IPS DF 19.7 (cell line): ENCODE measurements at regions not wholly inside any gene's neighbourhood (a gene's known extent, or its start where the extent isn't known, plus 50 kb on each side); places are given as distances from the start of the nearest gene placed in this dataset.
"Not testable (repeated sequence)": the region's sequence is repeated elsewhere in the genome, so short reads cannot be mapped to it uniquely, and the experiment has no call there.

Source experiments
- DNase-seq: peaks from one replicate; pipeline ENCODE4 v3.0.0-alpha.2; 2013; ENCODE audit warnings: low read depth, low spot score

DNA sequence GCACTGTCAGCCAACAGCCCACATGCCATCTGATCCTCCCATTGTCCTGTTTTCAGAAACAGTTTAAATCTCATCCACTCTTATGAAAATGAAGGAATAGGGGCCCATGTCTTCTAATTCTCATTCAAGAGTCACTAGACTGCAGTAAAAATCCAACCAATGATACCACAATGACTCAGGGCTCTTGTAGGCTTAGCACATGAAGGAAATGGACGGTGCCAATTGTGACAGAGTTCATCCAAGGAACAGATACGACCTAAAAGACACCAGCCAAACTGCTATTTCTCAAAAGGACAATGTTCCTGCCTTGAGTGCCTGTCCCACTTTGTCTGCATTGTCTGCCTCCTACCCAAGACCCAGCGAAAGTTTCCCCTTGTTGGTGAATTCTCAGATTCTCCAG is 204.8 kb upstream of the COX10 start:
- no peak for DNase-seq

DNA sequence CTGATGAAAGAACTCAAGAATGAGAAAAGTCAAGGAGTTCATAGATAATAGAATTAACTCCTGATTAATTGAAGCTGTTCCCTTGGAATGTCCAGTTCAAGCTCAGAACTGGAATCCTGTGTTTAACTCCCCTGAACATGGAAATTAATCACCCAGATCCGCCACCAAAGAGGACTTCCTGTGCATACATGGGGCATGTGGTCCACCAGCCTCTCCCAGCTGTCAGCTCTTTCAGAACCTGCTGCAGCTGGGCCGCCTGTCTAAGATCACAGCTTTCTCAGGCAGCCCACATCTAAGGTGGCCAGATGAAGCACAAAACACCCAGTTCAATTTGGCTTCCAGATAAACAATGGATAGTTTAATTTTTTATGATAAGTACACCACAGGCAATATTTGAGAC is 203.7 kb upstream of the COX10 start:
- DNase-seq, result no peak

- no peak for DNase-seq
These were observed 199.9 kb upstream of the COX10 start for GRCh38 chr17:13869331-13869940.

- DNase-seq, result no peak
These were observed 198.0 kb upstream of the COX10 start for GRCh38 chr17:13871261-13871660.

- no peak for DNase-seq
These were observed 195.2 kb upstream of the COX10 start for GRCh38 chr17:13874134-13874533.

GRCh38 chr17:13874817-13875216 is 194.5 kb upstream of the COX10 start:
- DNase-seq, result no peak

DNA sequence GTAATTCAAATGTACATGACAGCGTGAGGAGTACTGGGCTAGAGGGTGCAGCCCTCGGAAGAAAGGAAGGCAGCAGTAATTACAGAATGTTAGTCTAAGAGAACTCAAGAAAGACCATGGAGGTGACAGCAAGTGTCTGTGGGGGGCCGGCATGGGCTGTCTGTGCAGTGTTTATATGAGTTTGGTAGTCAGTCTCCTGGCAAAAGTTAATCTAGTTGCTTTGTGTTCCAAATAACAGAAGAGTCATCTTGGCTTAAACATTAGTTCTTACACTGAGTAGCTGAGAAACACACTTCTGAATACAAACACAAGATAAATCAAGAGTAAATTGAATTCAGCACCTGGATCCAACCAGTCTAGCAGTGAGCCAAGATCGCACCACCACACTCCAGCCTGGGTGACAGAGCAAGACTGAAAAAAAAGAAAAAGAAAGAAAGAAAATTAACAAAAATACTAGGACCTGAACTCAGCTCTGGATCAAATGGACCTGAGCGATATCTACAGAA is 189.3 kb upstream of the COX10 start:
- DNase-seq, result no peak

GRCh38 chr17:13883659-13884058 is 185.6 kb upstream of the COX10 start:
- no peak for DNase-seq

GRCh38 chr17:13884347-13884746 is 185.0 kb upstream of the COX10 start:
- no peak for DNase-seq

DNA sequence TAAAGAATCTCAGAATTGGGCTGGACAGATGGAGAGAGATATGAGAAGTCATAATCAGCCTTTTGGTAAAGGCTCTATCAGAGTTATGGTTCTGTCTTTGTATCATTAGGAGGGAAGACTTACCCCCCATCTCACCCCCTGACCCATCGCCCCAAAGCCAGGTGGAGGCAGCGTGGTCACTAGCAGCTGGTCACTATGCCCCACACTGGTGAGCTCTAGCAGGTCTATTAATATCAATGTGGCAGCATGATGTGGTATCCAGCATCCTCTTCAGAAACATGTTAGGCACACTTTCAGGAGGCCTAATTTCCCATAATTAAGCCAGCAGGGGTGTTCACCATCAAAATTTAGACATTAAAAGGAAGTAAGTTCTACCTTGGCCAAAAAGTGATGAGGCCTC is 183.8 kb upstream of the COX10 start:
- no peak for DNase-seq

DNA sequence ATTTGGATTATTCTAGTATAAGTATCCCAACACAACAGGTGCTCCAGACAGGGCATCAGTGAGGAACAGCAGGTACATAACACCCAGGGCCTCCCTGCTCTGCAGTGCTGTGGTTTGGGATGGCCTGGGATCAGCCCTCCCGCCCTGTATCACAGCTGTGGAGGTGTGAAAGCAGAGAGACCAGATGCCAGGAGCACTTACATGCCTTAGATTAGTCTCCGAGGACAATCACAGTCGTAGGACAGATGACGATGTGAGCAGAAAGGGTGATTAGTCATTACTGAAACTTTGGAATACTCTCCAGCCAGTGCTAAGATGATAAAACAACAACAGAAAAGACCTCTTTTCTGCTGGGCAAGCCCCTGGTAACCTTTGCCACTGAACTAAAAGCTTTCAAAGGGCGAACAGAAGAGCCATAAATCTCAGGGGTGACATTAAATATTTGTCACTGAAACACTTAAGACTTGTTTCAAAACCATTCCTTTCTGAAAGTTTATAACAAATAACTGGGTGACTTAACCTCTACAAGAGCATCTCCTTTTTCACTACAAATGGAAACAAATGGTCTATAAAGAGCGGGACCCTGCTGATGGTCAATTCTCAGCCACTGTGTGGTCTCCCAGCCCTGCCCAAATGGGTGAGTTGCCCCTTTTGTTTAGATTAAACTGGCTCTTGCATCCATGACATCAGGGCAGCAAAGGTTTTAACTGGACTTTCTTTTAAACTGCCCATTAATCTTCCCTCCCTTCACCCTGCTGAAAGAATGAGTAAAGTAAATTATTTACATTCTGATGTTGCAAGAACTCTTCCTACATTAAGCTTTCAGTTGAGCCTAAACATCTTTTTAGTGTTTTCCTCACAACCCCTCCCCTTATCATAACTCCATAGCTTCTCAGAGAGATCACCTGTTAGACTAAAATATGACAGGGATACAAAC is 183.1 kb upstream of the COX10 start:
- DNase-seq, result no peak

DNA sequence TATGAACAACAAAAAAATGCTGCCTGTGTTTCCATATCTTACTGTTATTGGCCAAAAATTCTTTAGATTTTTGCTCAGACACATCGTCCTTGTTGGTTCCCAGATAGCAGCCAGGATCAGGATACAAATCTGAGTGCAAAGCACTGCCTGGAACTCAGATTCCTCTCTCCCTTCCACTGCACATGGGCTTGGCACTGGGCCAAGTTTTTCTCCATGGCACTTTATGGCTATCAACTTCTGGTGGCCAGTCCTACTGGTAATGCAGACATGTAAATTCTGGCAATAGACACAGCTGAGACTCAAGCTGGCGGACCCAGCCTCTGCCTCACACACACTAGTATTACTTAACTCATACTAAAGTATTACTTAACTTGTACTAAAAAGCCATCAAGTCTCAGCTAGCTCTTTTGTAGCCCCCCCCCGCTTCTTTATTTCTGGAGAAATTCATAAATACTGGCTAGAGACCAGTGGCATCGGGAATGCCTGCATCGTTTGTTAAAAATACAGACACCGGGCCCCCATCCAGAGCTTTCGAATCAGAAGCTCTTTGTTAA is 181.2 kb upstream of the COX10 start:
- no peak for DNase-seq

GRCh38 chr17:13908971-13909370 is 160.3 kb upstream of the COX10 start:
- not testable (repeated sequence) for DNase-seq

DNA sequence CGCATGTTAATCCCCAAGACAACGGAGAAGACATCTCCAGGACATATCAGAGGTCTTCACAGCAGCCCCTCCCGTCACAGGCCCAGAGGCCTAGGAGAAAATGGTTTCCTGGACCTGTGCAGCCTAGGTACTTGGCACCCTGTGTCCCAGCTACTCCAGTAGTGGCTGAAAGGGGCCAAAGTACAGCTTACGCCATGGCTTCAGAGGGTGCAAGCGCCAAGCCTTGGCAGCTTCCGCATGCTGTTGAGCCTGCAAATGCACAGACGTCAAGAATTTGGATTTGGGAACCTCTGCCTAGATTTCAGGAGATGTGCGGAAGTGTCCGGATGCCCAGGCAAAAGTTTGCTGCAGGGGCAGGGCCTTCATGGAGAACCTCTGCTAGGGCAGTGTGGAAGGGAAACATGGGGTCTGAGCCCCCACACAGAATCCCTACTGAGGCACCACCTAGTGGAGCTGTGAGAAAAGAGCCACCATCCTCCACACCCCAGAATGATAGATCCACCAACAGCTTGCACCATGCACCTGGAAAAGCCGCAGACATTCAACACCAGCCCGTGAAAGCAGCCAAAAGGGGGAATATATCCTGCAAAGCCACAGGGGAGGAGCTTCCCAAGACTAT is 159.3 kb upstream of the COX10 start:
- no peak for DNase-seq

GRCh38 chr17:13917634-13918033 is 151.7 kb upstream of the COX10 start:
- DNase-seq, result no peak

DNA sequence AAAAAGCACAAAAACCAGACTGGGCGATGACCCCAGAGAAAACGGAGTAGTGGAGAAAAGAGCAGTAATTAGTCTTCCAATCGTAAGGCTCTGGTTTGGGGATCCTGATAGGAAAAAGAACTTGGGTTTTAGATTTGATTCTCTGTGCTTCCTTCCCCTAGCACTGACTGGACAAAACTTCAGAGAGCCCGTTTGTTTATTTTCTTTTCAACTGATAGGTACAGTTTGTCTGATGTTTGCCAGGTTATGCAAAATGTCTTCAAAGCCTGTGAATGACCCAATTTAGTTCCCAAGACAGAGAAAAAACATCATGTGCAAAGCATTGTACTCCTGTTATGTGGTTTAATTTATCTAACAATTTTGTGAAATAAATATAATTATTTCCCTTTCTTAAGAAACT is 151.1 kb upstream of the COX10 start:
- no peak for DNase-seq

DNA sequence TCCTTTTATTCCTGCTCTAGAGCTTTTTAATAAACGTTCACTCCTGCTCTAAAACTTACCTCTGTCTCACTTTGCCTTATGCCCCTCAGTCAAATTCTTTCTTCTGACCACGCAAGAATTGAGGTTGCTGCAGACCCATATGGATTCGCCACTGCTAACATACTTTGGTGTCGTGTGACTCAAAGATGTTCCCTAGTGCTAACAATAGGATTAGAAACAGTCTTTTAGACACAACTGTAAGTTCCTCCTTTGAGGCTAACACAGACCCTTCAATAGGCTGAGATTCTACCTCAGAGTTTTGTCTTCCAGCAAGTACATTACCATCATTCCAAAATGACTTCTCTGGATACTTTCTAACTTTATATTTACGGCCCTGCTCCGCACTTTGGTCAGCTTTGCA is 149.5 kb upstream of the COX10 start:
- DNase-seq, result no peak

DNA sequence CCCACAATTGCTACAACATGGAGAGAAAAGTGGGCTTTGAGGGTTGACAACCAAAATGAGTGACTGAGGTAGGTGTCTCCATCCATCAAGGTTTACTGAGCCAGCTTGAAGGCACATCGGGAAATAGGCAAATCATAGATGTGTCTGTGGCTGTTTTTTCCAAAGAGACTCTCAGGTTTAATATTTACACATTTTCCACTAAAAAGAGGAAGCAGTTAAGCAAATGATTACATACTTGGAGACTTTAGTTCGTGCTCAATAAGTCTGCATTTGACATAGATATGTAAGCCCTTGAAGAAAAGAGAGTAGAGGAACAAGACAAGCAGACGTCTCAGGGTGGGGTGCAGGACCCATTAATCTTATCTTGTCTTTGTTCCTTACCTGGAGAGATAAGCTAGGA is 148.9 kb upstream of the COX10 start:
- DNase-seq, result no peak

- no peak for DNase-seq
These were observed 147.2 kb upstream of the COX10 start for GRCh38 chr17:13921841-13922776.

DNA sequence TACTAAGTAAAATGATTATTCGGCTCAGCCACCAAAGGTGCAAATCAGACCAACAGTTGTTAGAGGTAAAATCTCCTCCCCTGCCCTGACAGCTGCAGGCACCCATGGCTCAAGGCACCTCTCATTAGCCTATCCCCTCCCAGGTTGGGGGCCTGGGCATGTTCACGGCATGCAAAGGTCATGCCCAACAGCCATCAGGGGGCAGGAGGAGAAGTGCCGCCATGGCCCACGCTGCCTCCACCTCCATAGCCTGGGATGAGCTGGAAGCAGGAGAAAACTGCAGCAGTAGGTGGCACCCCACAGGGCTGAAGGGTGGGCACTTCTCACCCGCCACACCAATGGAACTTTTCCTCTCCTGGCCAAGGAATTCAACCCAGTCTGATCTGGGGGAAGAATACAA is 146.4 kb upstream of the COX10 start:
- DNase-seq, result no peak

GRCh38 chr17:13925579-13925978 is 143.7 kb upstream of the COX10 start:
- no peak for DNase-seq
